ENCODE measurements at regions not wholly inside any gene's neighbourhood (a gene's known extent, or its start where the extent isn't known, plus 50 kb on each side); places are given as distances from the start of the nearest gene placed in this dataset.
"Not testable (repeated sequence)": the region's sequence is repeated elsewhere in the genome, so short reads cannot be mapped to it uniquely, and the experiment has no call there.

GRCh38 chr10:53033396-53033795, 260.8 kb upstream of the MBL2 start:
- DNase-seq (ENCODE audit: low spot score), result no peak
- Histone ChIP-seq H3K4me3 (no peak overlapping the region), H3K9me3 (no peaks in the 10 kb centered on the region), H3K27me3 (no peaks in the 10 kb centered on the region), H3K27ac (no peak overlapping the region), H3K36me3 (no peaks in the 10 kb centered on the region), H3K4me1 (no peaks in the 10 kb centered on the region)
- no peak for TF ChIP-seq CTCF (IDR thresholded peaks at IDR 0.05)

- DNase-seq (ENCODE audit: low spot score); H3K4me3 ChIP-seq; H3K27me3 ChIP-seq; H3K9me3 ChIP-seq; H3K4me1 ChIP-seq; H3K36me3 ChIP-seq; H3K27ac ChIP-seq: not testable (repeated sequence)
These were observed 257.6 kb upstream of the MBL2 start for GRCh38 chr10:53029872-53030849.

GRCh38 chr10:53029449-53029848, 256.9 kb upstream of the MBL2 start:
- Histone ChIP-seq H3K4me3 (no peak overlapping the region), H3K4me1 (no peaks in the 10 kb centered on the region), H3K9me3 (no peaks in the 10 kb centered on the region), H3K36me3 (no peaks in the 10 kb centered on the region), H3K27me3 (no peaks in the 10 kb centered on the region), H3K27ac (no peak overlapping the region)
- DNase-seq (ENCODE audit: low spot score), result no peak
- TF ChIP-seq CTCF (IDR thresholded peaks at IDR 0.05), result no peak

- H3K36me3 ChIP-seq; H3K27ac ChIP-seq; DNase-seq (ENCODE audit: low spot score); H3K27me3 ChIP-seq; H3K4me3 ChIP-seq; H3K9me3 ChIP-seq; H3K4me1 ChIP-seq: not testable (repeated sequence)
These were observed 253.2 kb upstream of the MBL2 start for GRCh38 chr10:53025765-53026164.

- Histone ChIP-seq H3K9me3 (no peaks in the 10 kb centered on the region), H3K36me3 (no peaks in the 10 kb centered on the region), H3K4me3 (no peak overlapping the region), H3K27ac (no peak overlapping the region), H3K27me3 (no peaks in the 10 kb centered on the region), H3K4me1 (no peaks in the 10 kb centered on the region)
- TF ChIP-seq CTCF (IDR thresholded peaks at IDR 0.05), result no peak
- no peak for DNase-seq (ENCODE audit: low spot score)
These were observed 252.7 kb upstream of the MBL2 start for GRCh38 chr10:53025172-53025711.

- no peak overlapping the region for H3K4me3 ChIP-seq
- no peaks in the 10 kb centered on the region for H3K36me3 ChIP-seq
- H3K9me3 ChIP-seq, result no peaks in the 10 kb centered on the region
- no peak overlapping the region for H3K27ac ChIP-seq
- TF ChIP-seq CTCF (IDR thresholded peaks at IDR 0.05), result no peak
- H3K4me1 ChIP-seq, result no peaks in the 10 kb centered on the region
- H3K27me3 ChIP-seq, result no peaks in the 10 kb centered on the region
- no peak for DNase-seq (ENCODE audit: low spot score)
These were observed 250.8 kb upstream of the MBL2 start for GRCh38 chr10:53023411-53023810.

Data from right atrium auricular region (tissue), 2 donors.